ENCODE measurements at regions not wholly inside any gene's neighbourhood (a gene's known extent, or its start where the extent isn't known, plus 50 kb on each side); places are given as distances from the start of the nearest gene placed in this dataset.

DNA sequence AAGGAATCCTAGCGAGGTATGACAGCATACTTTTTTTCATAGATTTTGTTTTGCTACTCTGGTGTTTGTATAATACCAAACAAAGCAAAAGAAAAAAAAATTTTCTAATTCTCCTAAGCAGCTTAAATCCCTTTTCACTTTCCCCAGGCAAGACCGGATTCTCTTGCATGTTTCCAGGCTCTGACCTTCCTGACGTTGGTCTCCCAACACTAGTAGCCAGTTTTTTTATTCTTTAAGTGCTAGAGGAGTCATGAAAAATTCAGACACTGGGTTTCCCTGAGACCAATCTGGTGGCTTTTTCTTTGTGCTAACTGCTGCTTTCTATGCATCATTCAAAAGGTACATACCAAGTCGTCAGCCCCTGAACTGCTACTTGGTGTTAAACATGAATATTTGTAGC, 111.4 kb downstream of the ZNF326 start:
- no peak for TF ChIP-seq SREBF2 (IDR thresholded peaks at IDR 0.05)
- no peak for TF ChIP-seq FOSB (CRISPR knock-in tag; IDR thresholded peaks at IDR 0.05)
- TF ChIP-seq RAD21 (conservative IDR thresholded peaks at IDR 0.05 in 1 of 2, IDR thresholded peaks at IDR 0.05 in 1 of 2): no peak
- TF ChIP-seq ZSCAN20 (CRISPR knock-in tag; IDR thresholded peaks at IDR 0.05): no peak
- no peak for TF ChIP-seq MYC (IDR thresholded peaks at IDR 0.05; ENCODE audit: borderline replicate concordance, low read length)
- no peak for TF ChIP-seq POLR2AphosphoS2 (conservative IDR thresholded peaks at IDR 0.05; ENCODE audit: low read length)
- TF ChIP-seq GATA3 (IDR thresholded peaks at IDR 0.05; ENCODE audit: borderline replicate concordance): no peak
- no peak for TF ChIP-seq PBX3 (IDR thresholded peaks at IDR 0.05)
- no peak for TF ChIP-seq ZFP36 (IDR thresholded peaks at IDR 0.05; ENCODE audit: borderline replicate concordance, partially characterized antibody)
- TF ChIP-seq HOXB5 (CRISPR knock-in tag; IDR thresholded peaks at IDR 0.05): no peak
- TF ChIP-seq NPAS2 (CRISPR knock-in tag; IDR thresholded peaks at IDR 0.05; ENCODE audit: borderline replicate concordance): no peak
- no peak for TF ChIP-seq RNF2 (IDR thresholded peaks at IDR 0.05; ENCODE audit: borderline replicate concordance, low read depth)
- no peak for TF ChIP-seq SMC3 (IDR thresholded peaks at IDR 0.05)
- TF ChIP-seq USF2 (IDR thresholded peaks at IDR 0.05): no peak
- DNase-seq (ENCODE audit: low read depth in 1 of 2, low spot score in 1 of 2) (no peak), ATAC-seq (no peak), FAIRE-seq (no peak)
- 4% methylated on average over 4 of the region's 4 CpGs for WGBS (ENCODE audit: missing lambda C conversion rate)
- Histone ChIP-seq H3K4me1 (no peaks in the 10 kb centered on the region), H3K9me3 (no peaks in the 10 kb centered on the region), H3K4me3 (no peak overlapping the region), H3K27ac (no peak overlapping the region), H3K4me2 (no peak overlapping the region)
- POLR2A ChIA-PET: no interaction called here
- CTCF ChIA-PET: no interaction called here

- TF ChIP-seq REST (IDR thresholded peaks at IDR 0.05) (no peak), HOXB13 (CRISPR knock-in tag; IDR thresholded peaks at IDR 0.05; ENCODE audit: low read depth) (no peak), CHD2 (IDR thresholded peaks at IDR 0.05; ENCODE audit: low read length, partially characterized antibody) (no peak), ZNF302 (CRISPR knock-in tag; IDR thresholded peaks at IDR 0.05) (no peak), HMGXB4 (CRISPR knock-in tag; IDR thresholded peaks at IDR 0.05; ENCODE audit: borderline replicate concordance) (no peak), USF2 (IDR thresholded peaks at IDR 0.05) (no peak), EHMT2 (IDR thresholded peaks at IDR 0.05; ENCODE audit: low read depth) (no peak)
- WGBS (ENCODE audit: missing lambda C conversion rate): 50% methylated on average over 15 of the region's 15 CpGs
- H3K9me3 ChIP-seq: no peaks in the 10 kb centered on the region
- no peak overlapping the region for H3K4me3 ChIP-seq
- H3K4me2 ChIP-seq: no peak overlapping the region
- POLR2A ChIA-PET: no interaction called here
- ATAC-seq (no peak), DNase-seq (ENCODE audit: low read depth in 1 of 2, low spot score in 1 of 2) (no peak), FAIRE-seq (no peak)
- no peak overlapping the region for H3K27ac ChIP-seq
- no peaks in the 10 kb centered on the region for H3K4me1 ChIP-seq
- CTCF ChIA-PET: no interaction called here
Measured at GRCh38 chr1:90104941-90105538, 110.1 kb downstream of the ZNF326 start.
